ES-I3 (cell line): ENCODE measurements at regions not wholly inside any gene's neighbourhood (a gene's known extent, or its start where the extent isn't known, plus 50 kb on each side); places are given as distances from the start of the nearest gene placed in this dataset.
"Not testable (repeated sequence)": the region's sequence is repeated elsewhere in the genome, so short reads cannot be mapped to it uniquely, and the experiment has no call there.

Source experiments
- H3K36me3 ChIP-seq: 2 replicates; pipeline ENCODE4 v1.6.1; 2013; ENCODE audit warnings: mild to moderate bottlenecking, low read length, control low read depth, moderate library complexity; ENCODE audit not compliant: insufficient read depth
- H3K4me1 ChIP-seq: 2 replicates; pipeline ENCODE4 v1.6.1; 2013; ENCODE audit warnings: mild to moderate bottlenecking, control low read depth, low read length; ENCODE audit not compliant: insufficient read depth
- H3K9ac ChIP-seq: 2 replicates; pipeline ENCODE4 v1.6.1; 2013; ENCODE audit warnings: low read depth, mild to moderate bottlenecking, low read length, moderate library complexity
- H3K9me3 ChIP-seq: 2 replicates; pipeline ENCODE4 v1.6.1; 2013; ENCODE audit warnings: mild to moderate bottlenecking, low read length, moderate library complexity; ENCODE audit not compliant: control insufficient read depth, insufficient read depth

DNA sequence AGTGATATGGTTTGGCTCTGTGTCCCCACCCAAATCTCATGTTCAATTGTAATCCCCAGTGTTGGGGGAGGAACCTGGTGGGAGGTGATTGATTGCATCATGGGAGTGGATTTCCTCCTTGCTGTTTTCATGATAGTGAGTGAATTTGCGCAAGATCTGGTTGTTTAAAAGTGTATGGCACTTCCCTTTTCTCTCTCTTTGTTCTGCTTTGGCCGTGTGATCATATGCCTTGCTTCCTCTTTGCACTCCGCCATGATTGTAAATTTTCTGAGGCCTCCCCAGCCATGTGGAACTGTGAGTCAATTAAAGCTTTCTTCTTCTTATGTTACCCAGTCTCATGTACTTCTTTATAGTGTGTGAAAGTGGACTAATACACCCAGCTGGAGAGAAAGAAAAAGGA, 113.0 kb upstream of the AADAT start:
- H3K9me3 ChIP-seq: peaks cover 3% of the 10 kb centered on the region; the same call in 1 of the 2 replicates
- H3K36me3 ChIP-seq: no peaks in the 10 kb centered on the region
- H3K4me1 ChIP-seq: no peaks in the 10 kb centered on the region
- H3K9ac ChIP-seq: no peak overlapping the region

DNA sequence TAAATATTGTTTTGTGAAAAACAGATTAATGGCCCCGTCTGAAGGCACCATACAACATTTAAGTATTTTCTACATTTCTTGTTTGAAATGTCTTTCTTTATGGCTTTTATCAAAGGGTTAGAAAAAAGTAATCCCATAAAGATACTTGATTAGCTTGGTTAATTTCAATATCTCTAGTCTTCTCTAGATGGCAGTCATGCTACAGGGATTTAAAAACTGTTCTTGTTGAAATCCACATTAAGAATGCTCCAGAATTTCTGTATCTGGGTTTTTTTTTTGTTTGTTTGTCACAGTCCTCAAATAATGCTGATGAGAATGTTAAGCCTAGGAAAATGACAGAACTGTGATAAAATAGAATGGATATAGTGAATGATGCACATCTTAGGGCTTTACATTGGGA, 109.0 kb upstream of the AADAT start:
- no peak overlapping the region for H3K9ac ChIP-seq
- peaks cover 3% of the 10 kb centered on the region; the same call in 1 of the 2 replicates for H3K9me3 ChIP-seq
- H3K4me1 ChIP-seq: no peaks in the 10 kb centered on the region
- H3K36me3 ChIP-seq: no peaks in the 10 kb centered on the region

DNA sequence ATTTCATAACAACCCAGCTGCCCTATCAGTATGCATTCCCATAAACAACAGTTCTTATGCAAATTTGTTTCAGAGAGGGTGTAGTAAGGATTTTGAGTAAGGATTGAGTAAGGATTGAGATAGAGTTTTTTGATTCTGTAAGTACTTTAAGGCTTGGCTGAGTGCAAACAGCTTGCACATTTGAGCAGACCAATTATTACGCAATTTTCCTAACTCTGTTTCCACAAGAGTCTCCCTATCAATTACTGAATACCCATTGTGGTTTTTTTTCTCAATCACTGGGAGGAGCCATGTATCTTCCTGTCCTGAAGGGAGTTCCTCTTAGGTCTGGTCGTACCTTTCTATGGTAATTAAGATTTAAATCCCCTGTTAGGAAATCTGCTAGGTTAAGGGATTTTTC, 105.0 kb upstream of the AADAT start:
- not testable (repeated sequence) for H3K4me1 ChIP-seq, H3K9ac ChIP-seq, H3K36me3 ChIP-seq, H3K9me3 ChIP-seq

DNA sequence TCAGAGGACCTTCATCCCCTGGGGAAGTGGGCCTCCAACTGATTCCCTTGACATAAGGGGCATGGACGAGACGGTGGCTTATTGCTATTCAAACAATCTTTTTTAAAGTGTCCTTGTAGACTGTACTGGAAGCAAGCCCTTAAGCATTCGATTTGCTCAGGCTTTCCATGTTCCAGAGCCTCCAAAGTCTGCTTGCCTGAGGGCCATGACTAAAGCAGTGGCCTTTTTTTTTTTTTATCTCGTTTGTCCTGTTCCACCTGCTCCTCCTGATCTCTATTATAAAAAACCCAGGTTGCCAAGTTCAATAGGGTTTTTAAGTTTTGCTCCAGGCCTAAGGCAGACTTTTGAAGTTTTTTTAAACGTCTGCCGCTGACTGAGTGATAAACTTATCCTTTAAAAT, 103.7 kb upstream of the AADAT start:
- Histone ChIP-seq H3K4me1 (no peaks in the 10 kb centered on the region), H3K36me3 (no peaks in the 10 kb centered on the region), H3K9ac (no peak overlapping the region), H3K9me3 (no peaks in the 10 kb centered on the region)

DNA sequence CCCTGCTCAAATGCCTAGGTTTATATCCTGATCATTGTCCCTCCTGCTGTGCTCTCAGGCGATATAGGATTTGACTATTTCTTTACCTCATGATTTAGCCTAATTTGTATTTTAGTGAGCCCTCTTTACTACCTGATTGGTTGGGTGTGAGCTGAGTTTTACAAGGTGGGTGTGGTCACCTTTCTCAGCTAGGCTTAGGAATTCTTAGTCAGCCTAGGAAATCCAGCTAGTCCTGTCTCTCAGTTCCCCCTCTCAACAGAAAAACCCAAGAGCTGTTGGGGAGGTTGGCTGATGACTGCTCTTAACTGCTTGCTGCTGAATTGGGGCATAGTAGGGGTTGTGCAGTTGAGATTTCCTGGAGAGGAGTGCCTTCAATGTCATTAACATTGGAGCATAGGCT, 100.5 kb upstream of the AADAT start:
- H3K36me3 ChIP-seq: no peaks in the 10 kb centered on the region
- H3K4me1 ChIP-seq: no peaks in the 10 kb centered on the region
- no peak overlapping the region for H3K9ac ChIP-seq
- H3K9me3 ChIP-seq: no peaks in the 10 kb centered on the region; the same call in 1 of the 2 replicates

DNA sequence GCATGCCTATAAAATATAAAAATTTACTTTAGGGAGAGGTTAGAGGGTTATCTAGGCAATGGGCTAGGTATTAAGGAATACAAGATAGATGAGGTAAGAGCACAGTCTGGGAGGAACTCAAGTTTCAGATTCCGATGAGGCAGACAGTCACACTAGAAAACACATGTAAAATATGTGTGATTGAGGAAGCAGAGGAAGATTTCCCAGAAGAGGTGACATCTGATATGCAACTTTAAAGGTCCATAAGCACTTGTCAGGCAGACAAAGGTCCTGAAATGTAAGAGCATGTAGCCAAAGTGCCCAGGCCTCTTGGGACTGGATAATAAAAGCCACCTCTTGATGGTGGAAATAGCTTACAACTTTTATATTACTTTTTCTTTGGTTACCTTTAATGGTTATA, 81.1 kb upstream of the AADAT start:
- H3K4me1 ChIP-seq: no peaks in the 10 kb centered on the region
- no peaks in the 10 kb centered on the region for H3K9me3 ChIP-seq
- H3K9ac ChIP-seq: no peak overlapping the region
- H3K36me3 ChIP-seq: no peaks in the 10 kb centered on the region

DNA sequence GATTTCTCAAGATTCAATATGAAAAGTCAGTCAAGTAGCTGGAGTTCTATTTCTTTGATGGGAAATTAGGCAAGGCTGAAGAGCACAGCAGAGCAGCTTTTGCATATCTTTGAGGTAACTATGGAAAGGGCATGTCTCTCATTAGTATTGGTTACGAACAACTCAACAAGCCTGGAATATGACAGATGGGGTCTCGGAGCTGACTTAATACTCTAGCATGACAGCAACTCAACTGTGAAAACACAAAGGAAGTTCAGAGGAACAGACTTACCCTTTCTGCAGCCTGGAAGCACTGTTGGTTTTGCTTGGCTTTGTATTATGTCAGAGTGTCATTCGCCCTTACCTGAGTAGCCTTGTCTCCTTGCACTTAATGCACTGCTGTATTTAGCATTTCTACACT, 79.9 kb upstream of the AADAT start:
- no peaks in the 10 kb centered on the region for H3K4me1 ChIP-seq
- H3K9me3 ChIP-seq: no peaks in the 10 kb centered on the region
- H3K9ac ChIP-seq: no peak overlapping the region
- no peaks in the 10 kb centered on the region for H3K36me3 ChIP-seq

DNA sequence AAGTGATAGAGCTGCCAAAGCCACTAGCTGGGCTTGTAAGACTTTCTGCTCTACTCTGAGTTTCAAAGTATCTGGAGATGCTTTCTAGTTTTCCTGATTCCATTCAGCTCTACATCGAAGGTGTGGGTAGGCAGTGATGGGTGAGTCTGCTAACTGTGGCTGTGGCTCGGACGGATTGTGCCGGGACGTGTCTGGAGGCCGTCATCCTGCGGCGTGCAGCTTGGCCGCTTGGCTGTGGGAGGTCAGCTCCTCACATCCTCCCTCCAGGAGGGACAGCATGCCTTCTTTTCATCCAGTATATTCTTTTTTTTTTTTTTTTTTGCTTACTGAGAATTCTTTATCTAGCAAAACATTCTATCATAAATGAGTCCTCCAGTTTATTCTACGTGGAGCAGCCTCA, 77.9 kb upstream of the AADAT start:
- Histone ChIP-seq H3K4me1 (no peaks in the 10 kb centered on the region), H3K9me3 (no peaks in the 10 kb centered on the region), H3K9ac (no peak overlapping the region), H3K36me3 (no peaks in the 10 kb centered on the region)

DNA sequence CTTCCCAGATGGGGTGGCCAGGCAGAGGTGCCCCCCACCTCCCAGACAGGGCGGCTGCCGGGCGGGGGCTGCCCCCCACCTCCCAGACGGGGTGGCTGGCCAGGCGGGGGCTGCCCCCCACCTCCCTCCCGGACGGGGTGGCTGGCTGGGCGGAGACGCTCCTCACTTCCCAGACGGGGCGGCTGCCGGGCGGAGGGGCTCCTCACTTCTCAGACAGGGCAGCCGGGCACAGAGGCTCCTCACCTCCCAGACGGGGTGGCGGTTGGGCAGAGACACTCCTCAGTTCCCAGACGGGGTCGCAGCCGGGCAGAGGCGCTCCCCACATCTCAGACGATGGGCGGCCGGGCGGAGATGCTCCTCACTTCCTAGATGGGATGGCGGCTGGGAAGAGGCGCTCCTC, 76.4 kb upstream of the AADAT start:
- not testable (repeated sequence) for H3K36me3 ChIP-seq, H3K9ac ChIP-seq, H3K4me1 ChIP-seq, H3K9me3 ChIP-seq

DNA sequence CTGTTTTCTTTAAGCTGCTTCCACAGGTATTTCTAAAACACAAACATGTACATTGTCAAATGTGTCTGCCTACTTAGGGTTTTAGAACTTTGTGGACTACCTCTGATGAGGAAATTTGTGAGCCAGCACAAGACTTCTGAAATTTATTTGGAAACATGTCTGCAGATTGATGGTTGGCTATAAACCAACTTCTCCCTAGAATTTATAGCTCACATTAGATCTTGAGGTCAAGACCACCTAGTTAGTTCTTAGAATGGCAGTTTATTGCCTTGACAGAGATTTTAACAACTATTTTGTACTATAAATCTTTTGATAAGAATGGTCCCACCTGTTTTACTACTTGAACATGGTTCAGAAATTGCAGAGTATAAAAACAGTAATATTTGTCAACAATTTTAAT, 72.7 kb upstream of the AADAT start:
- no peak overlapping the region for H3K9ac ChIP-seq
- H3K4me1 ChIP-seq: no peaks in the 10 kb centered on the region
- no peaks in the 10 kb centered on the region for H3K9me3 ChIP-seq
- no peaks in the 10 kb centered on the region for H3K36me3 ChIP-seq

DNA sequence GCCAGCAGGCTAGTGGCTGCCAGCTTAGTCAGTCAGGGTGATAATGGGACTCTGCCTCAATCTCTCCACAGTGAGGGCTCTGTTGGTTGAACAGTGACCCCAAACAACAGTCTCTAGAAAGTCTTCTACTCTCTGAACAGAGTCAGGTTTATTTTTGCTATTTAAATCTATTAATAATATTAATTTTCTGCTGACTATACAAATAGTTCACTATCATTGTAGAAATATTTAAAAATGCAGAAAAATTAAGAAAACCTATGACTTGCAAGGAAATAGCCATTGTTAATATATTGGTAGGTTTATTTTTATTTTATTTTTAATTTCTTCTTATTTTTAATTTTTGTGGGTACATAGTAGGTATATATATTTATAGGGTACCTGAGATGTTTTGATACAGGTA, 67.9 kb upstream of the AADAT start:
- no peaks in the 10 kb centered on the region for H3K9me3 ChIP-seq
- H3K4me1 ChIP-seq: no peaks in the 10 kb centered on the region
- H3K9ac ChIP-seq: no peak overlapping the region
- H3K36me3 ChIP-seq: no peaks in the 10 kb centered on the region

DNA sequence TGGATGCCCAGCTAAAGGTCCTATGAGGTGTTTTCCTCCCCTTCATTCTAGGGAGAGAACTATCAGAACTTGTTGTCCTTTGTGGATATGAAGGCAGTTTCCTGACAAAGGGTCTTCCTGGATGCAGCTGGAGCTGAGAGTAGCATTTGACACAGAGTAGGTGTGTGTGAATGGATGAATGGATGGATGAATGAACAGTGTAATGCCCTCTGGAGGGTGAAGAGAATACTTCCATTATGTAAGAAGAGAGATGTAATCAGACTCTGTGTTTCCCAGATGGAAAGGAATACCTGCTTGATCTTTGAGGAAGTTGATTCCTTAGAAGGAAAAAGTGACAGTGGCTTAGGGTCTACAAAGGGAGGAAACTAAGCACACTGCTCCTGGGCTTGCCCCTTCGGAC, 55.4 kb upstream of the AADAT start:
- Histone ChIP-seq H3K9ac (no peak overlapping the region), H3K36me3 (no peaks in the 10 kb centered on the region), H3K9me3 (no peaks in the 10 kb centered on the region), H3K4me1 (no peaks in the 10 kb centered on the region)

DNA sequence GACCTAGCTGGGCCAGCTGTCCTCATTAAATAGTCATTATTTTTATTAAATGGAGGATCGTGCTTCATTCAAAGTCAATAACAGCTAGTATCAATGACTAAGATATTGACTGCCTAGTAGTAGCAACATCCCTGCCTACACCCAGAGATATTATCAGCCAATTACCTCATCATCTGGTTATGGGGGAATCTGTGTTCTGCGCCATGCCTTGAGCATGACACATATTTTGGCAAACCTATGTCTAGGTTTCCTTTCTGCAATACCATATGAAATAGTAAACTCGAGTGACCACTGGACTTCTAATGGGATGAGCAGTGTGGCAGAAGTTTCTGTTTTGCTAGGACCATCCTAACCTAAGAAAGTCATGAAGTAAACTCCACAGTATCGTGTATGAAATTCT, 50.0 kb upstream of the AADAT start:
- no peak overlapping the region for H3K9ac ChIP-seq
- no peaks in the 10 kb centered on the region for H3K9me3 ChIP-seq

More for the DNA sequence above, 50.0 kb upstream of the AADAT start:
- Histone ChIP-seq H3K36me3 (no peaks in the 10 kb centered on the region), H3K4me1 (no peaks in the 10 kb centered on the region)
